WTC11 (cell line): ENCODE measurements at regions not wholly inside any gene's neighbourhood (a gene's known extent, or its start where the extent isn't known, plus 50 kb on each side); places are given as distances from the start of the nearest gene placed in this dataset.

Experiments
- ATAC-seq: fragments of 200-7000 bp; cut with Tn5 transposase; 2 replicates; pipeline ENCODE4 v1.10.0; 2021; ENCODE audit warnings: mild to moderate bottlenecking, moderate library complexity
- CTCF ChIA-PET: fragments of 300-600 bp; sonication (Branson Sonifier 250); formaldehyde crosslinking; loops from one replicate; lab custom pipeline; 2021; ENCODE audit warnings: antibody characterized with exemption; lab: Charles Lee
- POLR2A ChIA-PET: fragments of 350-600 bp; sonication (Branson Sonifier 250); formaldehyde crosslinking; loops from one replicate; lab custom pipeline; 2021; ENCODE audit warnings: antibody characterized with exemption; lab: Charles Lee
- DNase-seq: peaks from one replicate; pipeline ENCODE4 v3.0.0; 2021; ENCODE audit warnings: low spot score
- H3K27ac Mint-ChIP-seq: 2 replicates; pipeline ENCODE4 v1.8.0; 2021; ENCODE audit warnings: mixed read lengths
- H3K27me3 Mint-ChIP-seq: 2 replicates; pipeline ENCODE4 v1.8.0; 2021; ENCODE audit warnings: low read depth, mild to moderate bottlenecking, moderate library complexity, mixed read lengths
- H3K36me3 Mint-ChIP-seq: 2 replicates; pipeline ENCODE4 v1.8.0; 2021; ENCODE audit warnings: mixed read lengths
- H3K4me1 Mint-ChIP-seq: 2 replicates; pipeline ENCODE4 v1.8.0; 2022; ENCODE audit warnings: mixed read lengths
- H3K4me3 Mint-ChIP-seq: 2 replicates; pipeline ENCODE4 v1.8.0; 2021; ENCODE audit warnings: mild to moderate bottlenecking, moderate library complexity, mixed read lengths
- H3K9me3 Mint-ChIP-seq: 2 replicates; pipeline ENCODE4 v1.8.0; 2021; ENCODE audit warnings: mixed read lengths
- E2F4 ChIP-seq: sonication (generic); formaldehyde crosslinking; IDR thresholded peaks from 2 replicates; pipeline ENCODE4 v1.8.1; 2022; ENCODE audit warnings: low read depth, mild to moderate bottlenecking, moderate library complexity, missing genetic modification reagents, borderline replicate concordance
- ELF4 ChIP-seq: sonication (generic); formaldehyde crosslinking; IDR thresholded peaks from 2 replicates; pipeline ENCODE4 v1.8.1; 2022; ENCODE audit warnings: low read depth, mild to moderate bottlenecking, moderate library complexity, missing genetic modification reagents
- ESRRA ChIP-seq: sonication (generic); formaldehyde crosslinking; IDR thresholded peaks from 2 replicates; pipeline ENCODE4 v1.8.1; 2022; ENCODE audit warnings: mild to moderate bottlenecking, missing genetic modification reagents, borderline replicate concordance
- ETV6 ChIP-seq: sonication (generic); formaldehyde crosslinking; IDR thresholded peaks from 2 replicates; pipeline ENCODE4 v1.8.1; 2022; ENCODE audit warnings: mild to moderate bottlenecking, missing genetic modification reagents
- FOXP4 ChIP-seq: sonication (generic); formaldehyde crosslinking; IDR thresholded peaks from 2 replicates; pipeline ENCODE4 v1.8.0; 2022; ENCODE audit warnings: mild to moderate bottlenecking, missing genetic modification reagents
- GRHL2 ChIP-seq: fragments of 250-450 bp; sonication (Bioruptor Pico); IDR thresholded peaks from 2 replicates; pipeline ENCODE4 v1.8.0; 2022; ENCODE audit warnings: mild to moderate bottlenecking, moderate library complexity; ENCODE audit not compliant: insufficient replicate concordance, severe bottlenecking
- GTF2I ChIP-seq: fragments of 250-450 bp; sonication (Bioruptor Pico); conservative IDR thresholded peaks from 2 replicates; pipeline ENCODE4 v1.4.0; 2021; ENCODE audit warnings: mild to moderate bottlenecking
- HMGA2 ChIP-seq: fragments of 250-450 bp; sonication (Bioruptor Pico); IDR thresholded peaks from 2 replicates; pipeline ENCODE4 v1.4.0; 2021; ENCODE audit warnings: mild to moderate bottlenecking, moderate library complexity
- MXD4 ChIP-seq: fragments of 250-450 bp; sonication (Bioruptor Pico); IDR thresholded peaks from 2 replicates; pipeline ENCODE4 v1.8.0; 2021; ENCODE audit warnings: mild to moderate bottlenecking, moderate library complexity, borderline replicate concordance
- NR2C2 ChIP-seq: sonication (generic); formaldehyde crosslinking; IDR thresholded peaks from 2 replicates; pipeline ENCODE4 v1.8.0; 2022; ENCODE audit warnings: mild to moderate bottlenecking, missing genetic modification reagents
- NR3C1 ChIP-seq: sonication (generic); formaldehyde crosslinking; conservative IDR thresholded peaks from 2 replicates; pipeline ENCODE4 v1.8.1; 2023; ENCODE audit warnings: low read depth, mild to moderate bottlenecking, missing genetic modification reagents
- PRDM15 ChIP-seq: sonication (generic); formaldehyde crosslinking; IDR thresholded peaks from 2 replicates; pipeline ENCODE4 v1.8.0; 2022; ENCODE audit warnings: missing genetic modification reagents
- PREB ChIP-seq: sonication (generic); formaldehyde crosslinking; IDR thresholded peaks from 2 replicates; pipeline ENCODE4 v1.8.1; 2022; ENCODE audit warnings: mild to moderate bottlenecking, missing genetic modification reagents, moderate library complexity, borderline replicate concordance
- RELA ChIP-seq: sonication (generic); formaldehyde crosslinking; IDR thresholded peaks from 2 replicates; pipeline ENCODE4 v1.8.1; 2022; ENCODE audit warnings: missing genetic modification reagents, mild to moderate bottlenecking, borderline replicate concordance
- SMAD4 ChIP-seq: sonication (generic); formaldehyde crosslinking; IDR thresholded peaks from 2 replicates; pipeline ENCODE4 v1.8.0; 2022; ENCODE audit warnings: mild to moderate bottlenecking, missing genetic modification reagents
- SOX15 ChIP-seq: fragments of 250-450 bp; sonication (Bioruptor Pico); IDR thresholded peaks from 2 replicates; pipeline ENCODE4 v1.9.0; 2021; ENCODE audit warnings: mild to moderate bottlenecking
- ZBTB21 ChIP-seq: sonication (generic); formaldehyde crosslinking; IDR thresholded peaks from 2 replicates; pipeline ENCODE4 v1.8.1; 2023; ENCODE audit warnings: mild to moderate bottlenecking, missing genetic modification reagents, borderline replicate concordance
- ZNF317 ChIP-seq: sonication (generic); formaldehyde crosslinking; IDR thresholded peaks from 2 replicates; pipeline ENCODE4 v1.8.1; 2023; ENCODE audit warnings: low read depth, mild to moderate bottlenecking, moderate library complexity, missing genetic modification reagents, borderline replicate concordance
- ZNF396 ChIP-seq: fragments of 250-450 bp; sonication (Bioruptor Pico); IDR thresholded peaks from 2 replicates; pipeline ENCODE4 v1.8.0; 2021; ENCODE audit warnings: mild to moderate bottlenecking, moderate library complexity, borderline replicate concordance
- ZNF532 ChIP-seq: fragments of 250-450 bp; sonication (Bioruptor Pico); IDR thresholded peaks from 2 replicates; pipeline ENCODE4 v1.9.0; 2021; ENCODE audit warnings: mild to moderate bottlenecking, borderline replicate concordance
- ZSCAN18 ChIP-seq: fragments of 250-450 bp; sonication (Bioruptor Pico); IDR thresholded peaks from 2 replicates; pipeline ENCODE4 v2.1.2; 2022; ENCODE audit warnings: mild to moderate bottlenecking, moderate library complexity

- no peak overlapping the region for H3K4me3 Mint-ChIP-seq
- no peaks in the 10 kb centered on the region for H3K36me3 Mint-ChIP-seq
- TF ChIP-seq ESRRA = no peak
- TF ChIP-seq ZSCAN18 (CRISPR knock-in tag) = no peak
- TF ChIP-seq PRDM15 (CRISPR knock-in tag) = no peak
- no peak for TF ChIP-seq ETV6
- TF ChIP-seq RELA (CRISPR knock-in tag) = no peak
- TF ChIP-seq ZNF317 (CRISPR knock-in tag) = no peak
- no peak for TF ChIP-seq NR2C2 (CRISPR knock-in tag)
- TF ChIP-seq SMAD4 (CRISPR knock-in tag) = no peak
- no peak for TF ChIP-seq GTF2I (CRISPR knock-in tag)
- no peak for TF ChIP-seq ZNF396
- TF ChIP-seq ELF4 (CRISPR knock-in tag) = no peak
- no peak for TF ChIP-seq FOXP4 (CRISPR knock-in tag)
- no peak for TF ChIP-seq NR3C1 (CRISPR knock-in tag)
- no peak for TF ChIP-seq HMGA2
- no peaks in the 10 kb centered on the region for H3K9me3 Mint-ChIP-seq
- ATAC-seq (no peak), DNase-seq (no peak)
- H3K27me3 Mint-ChIP-seq = no peaks in the 10 kb centered on the region
- CTCF ChIA-PET = no interaction called here
- H3K4me1 Mint-ChIP-seq = no peaks in the 10 kb centered on the region
- no peak overlapping the region for H3K27ac Mint-ChIP-seq
- POLR2A ChIA-PET = no interaction called here
Measured at GRCh38 chr15:36315649-36316048, 263.8 kb upstream of the CDIN1 start.

GRCh38 chr15:36323615-36324014, 255.8 kb upstream of the CDIN1 start:
- DNase-seq (no peak), ATAC-seq (no peak)
- no peak for TF ChIP-seq PREB (CRISPR knock-in tag)
- TF ChIP-seq ZBTB21 (CRISPR knock-in tag) = no peak
- no peak for TF ChIP-seq ZSCAN18 (CRISPR knock-in tag)
- no peak for TF ChIP-seq RELA (CRISPR knock-in tag)
- no peak for TF ChIP-seq ZNF532 (CRISPR knock-in tag)
- no peak for TF ChIP-seq GRHL2 (CRISPR knock-in tag)
- TF ChIP-seq E2F4 (CRISPR knock-in tag) = no peak
- no peak for TF ChIP-seq SOX15 (CRISPR knock-in tag)
- TF ChIP-seq MXD4 (CRISPR knock-in tag) = no peak
- no peak overlapping the region for H3K27ac Mint-ChIP-seq
- H3K4me3 Mint-ChIP-seq = no peak overlapping the region
- no peaks in the 10 kb centered on the region for H3K36me3 Mint-ChIP-seq
- ChIA-PET POLR2A (no interaction called here), CTCF (no interaction called here)
- H3K9me3 Mint-ChIP-seq = peaks cover under 1% of the 10 kb centered on the region; the same call in 1 of the 2 replicates
- no peaks in the 10 kb centered on the region for H3K27me3 Mint-ChIP-seq
- H3K4me1 Mint-ChIP-seq = no peaks in the 10 kb centered on the region
